Superior temporal gyrus (tissue), 1 donor: ENCODE measurements at regions not wholly inside any gene's neighbourhood (a gene's known extent, or its start where the extent isn't known, plus 50 kb on each side); places are given as distances from the start of the nearest gene placed in this dataset.
"Not testable (repeated sequence)": the region's sequence is repeated elsewhere in the genome, so short reads cannot be mapped to it uniquely, and the experiment has no call there.

Experiments
- DNase-seq: peaks from one replicate; pipeline ENCODE4 v3.0.0-alpha.2; 2016; ENCODE audit errors: extremely low spot score

DNA sequence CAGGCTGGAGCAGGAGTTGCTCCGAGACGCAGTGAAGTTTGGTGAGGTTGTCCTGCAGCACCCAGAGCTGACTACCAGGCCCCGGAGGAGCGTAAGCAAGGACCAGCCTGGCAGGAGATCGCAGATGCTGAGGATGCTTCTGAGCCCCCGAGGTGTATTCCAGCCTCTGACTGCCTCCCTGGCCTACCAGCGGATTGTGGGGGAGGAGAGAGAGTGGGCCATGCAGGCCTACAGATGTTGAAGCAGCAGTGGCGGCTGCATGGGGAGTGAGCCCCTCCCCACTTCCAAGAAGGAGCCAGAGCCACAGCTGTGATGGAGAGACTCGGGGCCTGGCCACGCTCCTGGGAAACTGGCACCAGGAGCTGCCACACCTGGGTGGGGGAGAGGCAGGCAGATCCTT, 302.5 kb upstream of the PROK2 start:
- no peak for DNase-seq

- no peak for DNase-seq
Observed at GRCh38 chr3:72086743-72087087, 301.8 kb upstream of the PROK2 start.

DNA sequence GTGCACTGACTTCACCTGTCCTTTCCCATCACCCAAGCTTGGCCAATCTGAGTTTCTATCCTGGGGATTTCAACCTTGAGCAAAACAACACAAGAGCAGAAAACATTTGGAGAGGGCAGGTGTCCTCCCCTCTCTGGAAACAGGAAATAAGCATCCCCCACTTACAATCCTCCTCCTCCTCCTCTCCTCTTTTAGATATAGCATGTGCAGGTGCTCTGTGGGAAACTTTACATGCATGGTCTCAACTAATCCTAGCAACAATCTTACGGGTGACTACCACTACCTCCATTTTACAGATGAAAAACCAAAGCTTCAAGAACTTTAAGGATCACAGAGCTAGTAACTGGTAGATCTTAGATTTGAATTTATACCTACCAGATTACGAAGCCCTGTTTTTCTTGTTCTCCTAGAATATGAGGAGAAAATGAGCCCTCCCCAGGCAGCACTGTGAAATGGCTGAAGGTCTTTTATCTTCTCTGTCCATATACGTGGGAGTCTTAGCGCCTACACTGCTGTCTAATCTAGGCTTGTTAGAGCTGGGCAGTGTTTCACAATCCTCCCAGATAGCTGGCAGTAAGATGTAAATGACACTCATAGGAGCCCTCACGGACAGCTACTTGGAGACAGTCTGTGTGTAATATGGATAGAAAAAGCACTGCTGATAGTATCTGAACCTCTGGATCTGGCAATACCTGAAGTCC, 301.2 kb upstream of the PROK2 start:
- DNase-seq: no peak

GRCh38 chr3:72085036-72085435, 300.1 kb upstream of the PROK2 start:
- no peak for DNase-seq

DNA sequence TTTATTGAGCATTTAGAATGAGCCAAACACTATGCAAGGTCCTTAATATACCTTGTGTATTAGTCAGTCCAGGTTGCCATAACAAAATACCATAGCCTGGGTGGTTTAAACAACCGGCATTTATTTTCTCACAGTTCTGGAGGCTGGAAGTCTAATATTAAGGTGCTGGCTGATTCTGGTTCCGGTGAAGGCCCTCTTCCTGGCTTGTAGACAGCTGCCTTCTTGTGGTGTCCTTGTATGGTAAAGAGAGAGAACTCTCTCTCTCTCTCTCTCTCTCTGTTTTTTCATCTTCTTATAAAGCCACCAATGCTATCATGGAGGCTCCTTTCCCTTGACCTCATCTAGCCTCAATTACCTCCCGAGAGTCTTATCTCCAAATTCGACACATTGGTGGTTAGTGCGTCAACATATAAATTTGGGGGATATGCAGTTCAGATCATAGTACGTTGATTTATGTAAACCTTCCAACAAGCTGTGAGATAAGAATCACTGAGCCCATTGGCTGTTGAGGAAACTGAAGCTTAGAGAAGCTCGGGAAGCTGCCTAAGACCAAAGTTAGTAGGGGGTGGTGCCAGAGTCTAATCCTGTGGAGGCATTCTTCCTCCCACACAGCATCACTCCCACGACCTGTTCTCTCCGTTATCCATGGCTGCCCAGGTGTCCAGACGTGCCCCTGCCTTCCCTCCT, 298.0 kb upstream of the PROK2 start:
- no peak for DNase-seq

DNA sequence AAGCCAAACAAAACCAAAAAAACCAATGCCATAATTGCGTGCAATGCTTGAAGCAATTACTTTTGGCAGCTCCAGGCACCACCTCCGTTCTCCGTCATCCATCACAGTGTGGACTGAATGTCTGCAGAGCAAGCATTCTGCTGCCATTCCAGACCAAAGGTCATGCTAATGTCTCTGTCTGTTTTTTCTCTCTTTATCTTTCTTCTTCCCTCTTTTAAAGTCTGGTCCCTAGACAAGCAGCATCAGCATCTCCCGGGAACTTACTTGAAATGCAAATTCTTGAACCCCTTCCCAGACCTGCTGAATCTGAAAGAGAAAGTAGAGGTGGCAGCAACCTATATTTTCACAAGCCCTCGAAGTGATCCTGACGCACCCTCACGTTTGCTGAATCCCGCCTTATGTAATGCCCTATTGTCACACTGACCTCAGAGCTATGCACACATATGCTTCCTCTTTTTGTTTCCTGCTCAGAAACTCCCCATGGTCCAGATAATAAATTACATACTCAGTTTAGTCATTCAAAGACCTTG, 297.3 kb upstream of the PROK2 start:
- no peak for DNase-seq

- DNase-seq: no peak
Observed at GRCh38 chr3:72081471-72082185, 296.7 kb upstream of the PROK2 start.

DNA sequence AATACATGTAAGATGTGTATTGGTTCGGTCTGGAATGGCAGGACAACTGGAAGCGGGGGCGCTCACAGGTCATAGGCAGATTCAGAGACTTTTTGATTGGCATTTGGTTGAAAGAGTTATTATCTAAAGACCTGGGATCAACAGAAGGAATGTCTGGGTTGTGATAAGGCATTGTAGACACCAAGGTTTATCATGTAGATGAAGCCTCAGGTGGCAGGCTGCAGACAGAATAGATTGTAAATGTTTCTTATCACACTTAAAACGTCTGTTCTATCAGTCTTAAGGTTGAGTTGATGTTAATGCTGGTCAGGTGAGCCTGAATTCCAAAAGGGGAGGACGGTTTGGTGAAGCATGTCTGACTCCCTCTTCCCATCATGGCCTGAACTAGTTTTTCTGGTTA, 295.9 kb upstream of the PROK2 start:
- DNase-seq: no peak

- DNase-seq: no peak
Observed at GRCh38 chr3:72080095-72080494, 295.1 kb upstream of the PROK2 start.

- DNase-seq: no peak
Observed at GRCh38 chr3:72079369-72079872, 294.5 kb upstream of the PROK2 start.

- no peak for DNase-seq
Observed at GRCh38 chr3:72078676-72079368, 293.9 kb upstream of the PROK2 start.

GRCh38 chr3:72077473-72078259, 292.7 kb upstream of the PROK2 start:
- no peak for DNase-seq

GRCh38 chr3:72075848-72076247, 290.9 kb upstream of the PROK2 start:
- not testable (repeated sequence) for DNase-seq

DNA sequence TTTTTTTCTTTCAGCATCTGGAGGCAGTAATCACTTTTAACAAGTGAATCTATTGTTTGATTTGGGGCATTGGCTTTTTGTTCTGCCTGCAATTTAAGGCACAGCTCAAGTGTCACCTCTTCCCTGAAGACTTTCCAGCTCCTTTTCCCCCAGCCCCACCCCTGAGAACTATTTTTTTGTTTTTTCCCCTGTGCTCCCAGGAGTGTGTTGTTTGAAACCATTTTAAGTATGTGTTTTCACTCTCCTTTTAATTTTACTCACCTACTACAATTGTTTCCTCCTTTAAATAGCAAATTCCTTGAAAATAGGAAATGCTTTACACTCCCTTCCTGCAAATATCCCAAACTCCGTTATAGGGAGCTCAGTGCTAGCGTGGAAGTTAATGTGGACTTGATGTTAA, 286.7 kb upstream of the PROK2 start:
- DNase-seq: no peak

DNA sequence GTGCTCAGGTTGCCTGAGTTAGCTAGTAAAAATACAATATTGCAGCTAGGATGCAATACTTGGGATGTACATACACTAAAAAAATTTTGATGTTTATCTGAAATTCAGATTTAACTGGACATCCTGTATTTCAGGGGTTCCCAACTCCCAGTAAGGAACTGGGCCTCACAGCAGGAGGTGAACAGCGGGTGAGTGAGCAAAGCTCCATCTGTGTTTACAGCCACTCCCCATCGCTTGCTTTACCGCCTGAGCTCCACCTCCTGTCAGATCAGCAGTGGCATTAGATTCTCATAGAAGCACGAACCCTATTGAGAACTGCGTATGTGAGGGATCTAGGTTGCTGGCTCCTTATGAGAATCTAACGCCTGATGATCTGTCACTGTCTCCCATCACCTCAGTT, 285.1 kb upstream of the PROK2 start:
- no peak for DNase-seq

GRCh38 chr3:72069543-72069942, 284.6 kb upstream of the PROK2 start:
- no peak for DNase-seq

GRCh38 chr3:72068621-72069020, 283.7 kb upstream of the PROK2 start:
- no peak for DNase-seq

GRCh38 chr3:72067721-72068120, 282.8 kb upstream of the PROK2 start:
- no peak for DNase-seq

DNA sequence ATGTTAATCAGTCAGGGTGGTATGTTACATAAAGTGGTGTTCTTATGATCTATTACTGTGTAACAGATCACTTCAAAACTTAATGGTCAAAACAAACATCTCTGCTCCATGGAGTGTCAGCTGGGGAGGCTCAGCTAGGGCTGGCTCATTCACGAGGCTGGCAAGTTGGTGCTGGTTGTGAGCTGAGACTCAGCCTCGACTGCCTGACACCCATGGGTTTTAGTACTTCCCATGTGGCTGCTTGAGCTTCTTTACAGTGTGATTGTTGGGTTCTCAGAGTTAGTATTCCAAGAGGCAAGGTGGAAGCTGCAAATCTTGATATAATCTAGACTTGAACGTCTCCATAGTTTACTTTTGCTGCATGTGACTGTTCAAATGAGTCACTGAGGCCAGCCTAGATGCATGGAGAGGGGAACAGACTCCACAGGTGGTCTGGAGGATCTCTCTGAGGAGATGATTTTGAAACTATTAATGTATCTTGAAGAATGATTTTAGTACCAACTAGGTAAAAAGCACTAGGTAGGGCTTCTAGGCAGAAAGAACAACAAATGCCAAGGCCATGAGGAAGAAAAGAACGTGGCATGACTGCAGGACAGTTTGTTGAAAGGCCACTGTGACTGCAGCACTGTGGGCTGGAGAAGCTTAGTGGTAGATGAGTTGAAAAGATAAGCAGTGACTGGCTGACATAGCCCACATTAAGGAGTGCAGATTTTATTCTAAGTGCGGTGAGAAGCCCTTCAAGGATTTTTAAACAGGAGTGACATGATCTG, 281.1 kb upstream of the PROK2 start:
- no peak for DNase-seq

- DNase-seq: peak; percentile 77
Observed at GRCh38 chr3:72065236-72065635, 280.3 kb upstream of the PROK2 start.
